ENCODE measurements at regions not wholly inside any gene's neighbourhood (a gene's known extent, or its start where the extent isn't known, plus 50 kb on each side); places are given as distances from the start of the nearest gene placed in this dataset.

- no peaks in the 10 kb centered on the region for H3K4me1 ChIP-seq (replicated peaks in 1 of 2; ENCODE audit: control insufficient read depth in 2 of 2, insufficient read depth in 2 of 2, low read length in 2 of 2)
- DNase-seq (ENCODE audit: extremely low read depth in 1 of 4, low spot score in 3 of 4), result no peak
- no peaks in the 10 kb centered on the region for H4K20me1 ChIP-seq (replicated peaks; ENCODE audit: control insufficient read depth, insufficient read depth, low read length)
- no peaks in the 10 kb centered on the region for H3K9me1 ChIP-seq (ENCODE audit: control insufficient read depth, insufficient read depth, low read length)
- BruUV-seq (replicated peaks), result no TSS peak
- FAIRE-seq, result no peak
- no peaks in the 10 kb centered on the region for H3K9me3 ChIP-seq (replicated peaks; ENCODE audit: control insufficient read depth, insufficient read depth, low read depth, low read length)
- 0 out of 4 replicates have a peak overlapping the region, but pooled peaks of 1 of the 2 experiments have one; percentile 26 for H3K9ac ChIP-seq (ENCODE audit: insufficient read depth in 1 of 2, low read depth in 2 of 2, low read length in 2 of 2)
- in situ Hi-C loops (cut with MboI) (no loop called here), intact Hi-C loops (cut with micrococcal nuclease) (no loop called here)
- H3K4me2 ChIP-seq (ENCODE audit: insufficient read depth, low read length), result no peak overlapping the region
- ATAC-seq, result no peak
- no peak overlapping the region for H3K27ac ChIP-seq (ENCODE audit: extremely low read depth, low read depth, low read length)
- no peak overlapping the region for H3K4me3 ChIP-seq
- H2AFZ ChIP-seq (ENCODE audit: low read depth, low read length), result no peak overlapping the region
- CTCF ChIA-PET (ENCODE audit: low intra/inter-chr PET ratio), result interaction anchor here (0.6 kb wide), 1 partner anchor 8 kb away, joined by 4 read pairs; no protein-coding TSS in a partner anchor
- H3K27me3 ChIP-seq (ENCODE audit: control insufficient read depth in 2 of 2, insufficient read depth in 2 of 2, low read length in 2 of 2), result peaks cover 0 to 16% of the 10 kb centered on the region in 2 experiments; a peak in 2 of 5 replicates
- POLR2A ChIA-PET, result interaction anchor here (1.2 kb wide), 1 partner anchor 12 kb away, joined by 3 read pairs; no protein-coding TSS in a partner anchor
- WGBS (ENCODE audit: insufficient coverage, low coverage, missing lambda C conversion rate), result under 1% methylated on average over 9 of the region's 9 CpGs
- H3K36me3 ChIP-seq (ENCODE audit: control insufficient read depth, insufficient read depth, low read length), result no peaks in the 10 kb centered on the region
- no peaks in the 10 kb centered on the region for H3K79me2 ChIP-seq (ENCODE audit: control insufficient read depth, insufficient read depth, low read length)
- TF ChIP-seq ZNF518B (CRISPR knock-in tag; IDR thresholded peaks at IDR 0.05), result no peak
- no peak for TF ChIP-seq CHD4 (IDR thresholded peaks at IDR 0.05; ENCODE audit: insufficient read depth, insufficient replicate concordance, low read depth, low read length, poor library complexity, severe bottlenecking)
- TF ChIP-seq SIN3A (IDR thresholded peaks at IDR 0.05; ENCODE audit: borderline replicate concordance in 2 of 2, control insufficient read depth in 1 of 2, low read depth in 2 of 2, low read length in 2 of 2), result no peak
- TF ChIP-seq, protein P1, sequence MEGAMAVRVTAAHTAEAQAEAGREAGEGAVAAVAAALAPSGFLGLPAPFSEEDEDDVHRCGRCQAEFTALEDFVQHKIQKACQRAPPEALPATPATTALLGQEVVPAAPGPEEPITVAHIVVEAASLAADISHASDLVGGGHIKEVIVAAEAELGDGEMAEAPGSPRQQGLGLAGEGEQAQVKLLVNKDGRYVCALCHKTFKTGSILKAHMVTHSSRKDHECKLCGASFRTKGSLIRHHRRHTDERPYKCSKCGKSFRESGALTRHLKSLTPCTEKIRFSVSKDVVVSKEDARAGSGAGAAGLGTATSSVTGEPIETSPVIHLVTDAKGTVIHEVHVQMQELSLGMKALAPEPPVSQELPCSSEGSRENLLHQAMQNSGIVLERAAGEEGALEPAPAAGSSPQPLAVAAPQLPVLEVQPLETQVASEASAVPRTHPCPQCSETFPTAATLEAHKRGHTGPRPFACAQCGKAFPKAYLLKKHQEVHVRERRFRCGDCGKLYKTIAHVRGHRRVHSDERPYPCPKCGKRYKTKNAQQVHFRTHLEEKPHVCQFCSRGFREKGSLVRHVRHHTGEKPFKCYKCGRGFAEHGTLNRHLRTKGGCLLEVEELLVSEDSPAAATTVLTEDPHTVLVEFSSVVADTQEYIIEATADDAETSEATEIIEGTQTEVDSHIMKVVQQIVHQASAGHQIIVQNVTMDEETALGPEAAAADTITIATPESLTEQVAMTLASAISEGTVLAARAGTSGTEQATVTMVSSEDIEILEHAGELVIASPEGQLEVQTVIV (CRISPR knock-in tag; IDR thresholded peaks at IDR 0.05; ENCODE audit: borderline replicate concordance), result no peak
- TF ChIP-seq, protein P2, sequence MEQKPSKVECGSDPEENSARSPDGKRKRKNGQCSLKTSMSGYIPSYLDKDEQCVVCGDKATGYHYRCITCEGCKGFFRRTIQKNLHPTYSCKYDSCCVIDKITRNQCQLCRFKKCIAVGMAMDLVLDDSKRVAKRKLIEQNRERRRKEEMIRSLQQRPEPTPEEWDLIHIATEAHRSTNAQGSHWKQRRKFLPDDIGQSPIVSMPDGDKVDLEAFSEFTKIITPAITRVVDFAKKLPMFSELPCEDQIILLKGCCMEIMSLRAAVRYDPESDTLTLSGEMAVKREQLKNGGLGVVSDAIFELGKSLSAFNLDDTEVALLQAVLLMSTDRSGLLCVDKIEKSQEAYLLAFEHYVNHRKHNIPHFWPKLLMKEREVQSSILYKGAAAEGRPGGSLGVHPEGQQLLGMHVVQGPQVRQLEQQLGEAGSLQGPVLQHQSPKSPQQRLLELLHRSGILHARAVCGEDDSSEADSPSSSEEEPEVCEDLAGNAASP (IDR thresholded peaks at IDR 0.05), result no peak
- TF ChIP-seq ZNF445 (CRISPR knock-in tag; IDR thresholded peaks at IDR 0.05; ENCODE audit: low read depth), result no peak
- no peak for TF ChIP-seq BRF1 (IDR thresholded peaks at IDR 0.05; ENCODE audit: borderline replicate concordance, extremely low read depth, insufficient read length)
- TF ChIP-seq ZNF324 (CRISPR knock-in tag; IDR thresholded peaks at IDR 0.05), result no peak
- TF ChIP-seq NR2C2 (CRISPR knock-in tag; IDR thresholded peaks at IDR 0.05), result no peak
- no peak for TF ChIP-seq NR2C2 (tag; IDR thresholded peaks at IDR 0.05)
- TF ChIP-seq TARDBP (IDR thresholded peaks at IDR 0.05), result no peak
- TF ChIP-seq ZZZ3 (IDR thresholded peaks at IDR 0.05), result no peak
- no peak for TF ChIP-seq RAD21 (CRISPR knock-in tag; conservative IDR thresholded peaks at IDR 0.05 in 1 of 2, IDR thresholded peaks at IDR 0.05 in 1 of 2)
- no peak for TF ChIP-seq ZNF143 (CRISPR knock-in tag; IDR thresholded peaks at IDR 0.05)
- no peak for TF ChIP-seq ZNF121 (CRISPR knock-in tag; conservative IDR thresholded peaks at IDR 0.05)
- no peak for TF ChIP-seq CHCHD3 (CRISPR knock-in tag; IDR thresholded peaks at IDR 0.05)
Measured at GRCh38 chr10:84607523-84607922, 279.1 kb downstream of the CCSER2 start.

Measured in K562 (cell line).